ENCODE measurements at regions not wholly inside any gene's neighbourhood (a gene's known extent, or its start where the extent isn't known, plus 50 kb on each side); places are given as distances from the start of the nearest gene placed in this dataset.

DNA sequence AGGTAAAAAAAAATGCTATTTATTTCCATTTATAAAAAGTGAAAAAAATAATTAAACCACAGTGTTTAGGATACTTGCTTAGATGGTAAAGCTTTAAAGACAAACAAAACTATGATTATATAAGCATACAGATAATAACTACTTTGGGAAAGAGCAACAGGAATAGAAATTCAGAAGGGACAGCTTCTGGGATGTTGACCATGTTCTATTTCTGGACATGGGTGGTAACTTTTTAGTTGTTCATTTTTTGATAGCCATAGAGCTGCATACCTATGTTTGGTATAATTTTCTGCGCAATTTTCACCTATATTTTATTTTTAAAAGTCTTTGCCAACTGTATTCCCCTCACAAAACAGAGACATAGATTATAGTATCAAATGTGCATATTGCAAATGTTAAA lies 572.0 kb upstream of the NR2F2 start:
- H3K9ac ChIP-seq (ENCODE audit: insufficient read depth, low read length), result no peak overlapping the region
- H4K20me1 ChIP-seq (ENCODE audit: control insufficient read depth, extremely low read depth, insufficient read depth, low read length), result no peaks in the 10 kb centered on the region
- TF ChIP-seq EZH2 (IDR thresholded peaks at IDR 0.05; ENCODE audit: low read length, missing control alignments), result no peak
- TF ChIP-seq, protein P1, sequence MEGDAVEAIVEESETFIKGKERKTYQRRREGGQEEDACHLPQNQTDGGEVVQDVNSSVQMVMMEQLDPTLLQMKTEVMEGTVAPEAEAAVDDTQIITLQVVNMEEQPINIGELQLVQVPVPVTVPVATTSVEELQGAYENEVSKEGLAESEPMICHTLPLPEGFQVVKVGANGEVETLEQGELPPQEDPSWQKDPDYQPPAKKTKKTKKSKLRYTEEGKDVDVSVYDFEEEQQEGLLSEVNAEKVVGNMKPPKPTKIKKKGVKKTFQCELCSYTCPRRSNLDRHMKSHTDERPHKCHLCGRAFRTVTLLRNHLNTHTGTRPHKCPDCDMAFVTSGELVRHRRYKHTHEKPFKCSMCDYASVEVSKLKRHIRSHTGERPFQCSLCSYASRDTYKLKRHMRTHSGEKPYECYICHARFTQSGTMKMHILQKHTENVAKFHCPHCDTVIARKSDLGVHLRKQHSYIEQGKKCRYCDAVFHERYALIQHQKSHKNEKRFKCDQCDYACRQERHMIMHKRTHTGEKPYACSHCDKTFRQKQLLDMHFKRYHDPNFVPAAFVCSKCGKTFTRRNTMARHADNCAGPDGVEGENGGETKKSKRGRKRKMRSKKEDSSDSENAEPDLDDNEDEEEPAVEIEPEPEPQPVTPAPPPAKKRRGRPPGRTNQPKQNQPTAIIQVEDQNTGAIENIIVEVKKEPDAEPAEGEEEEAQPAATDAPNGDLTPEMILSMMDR (conservative IDR thresholded peaks at IDR 0.05 in 1 of 2, IDR thresholded peaks at IDR 0.05 in 1 of 2; ENCODE audit: low read depth in 1 of 2, low read length in 2 of 2), result no peak
- no peaks in the 10 kb centered on the region for H3K27me3 ChIP-seq (ENCODE audit: control insufficient read depth, insufficient read depth, low read length)
- no peak overlapping the region for H3K4me3 ChIP-seq (replicated peaks in 1 of 4; ENCODE audit: control extremely low read depth in 1 of 4, insufficient read depth in 1 of 4, low read depth in 3 of 4, low read length in 4 of 4)
- H3K79me2 ChIP-seq (ENCODE audit: control insufficient read depth, insufficient read depth, low read length), result no peaks in the 10 kb centered on the region
- H3K4me1 ChIP-seq (ENCODE audit: control insufficient read depth, extremely low read depth, insufficient read depth, low read length), result no peaks in the 10 kb centered on the region
- H2AFZ ChIP-seq (ENCODE audit: low read length), result no peak overlapping the region
- no peaks in the 10 kb centered on the region for H3K36me3 ChIP-seq (ENCODE audit: control insufficient read depth, insufficient read depth, low read length)
- H3K27ac ChIP-seq (ENCODE audit: insufficient read depth, low read length), result no peak overlapping the region
- H3K4me2 ChIP-seq (ENCODE audit: extremely low read depth, insufficient read depth, low read length), result no peak overlapping the region
- no peaks in the 10 kb centered on the region for H3K9me3 ChIP-seq (ENCODE audit: control insufficient read depth, insufficient read depth, low read depth, low read length)
- no peak for DNase-seq (ENCODE audit: low read depth in 2 of 2)

DNA sequence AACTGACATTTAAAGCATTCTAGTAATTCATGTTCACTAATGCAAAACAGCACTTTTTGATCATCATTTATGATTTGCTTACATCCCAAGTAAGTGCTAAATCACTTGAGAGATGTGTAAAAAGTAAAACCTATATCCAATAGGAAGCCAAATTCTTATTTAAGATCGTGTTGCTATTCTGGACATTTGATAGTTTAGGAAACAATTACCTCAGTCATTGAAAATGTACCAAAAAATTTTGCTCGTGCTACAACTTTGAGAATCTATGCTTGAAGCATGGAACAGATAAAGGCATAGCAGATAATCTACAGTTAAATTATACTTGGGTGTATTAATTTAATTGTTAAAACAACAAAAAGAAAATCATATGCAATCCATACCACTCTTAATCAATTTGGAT lies 571.6 kb upstream of the NR2F2 start:
- Histone ChIP-seq H3K4me2 (ENCODE audit: extremely low read depth, insufficient read depth, low read length) (no peak overlapping the region), H3K27me3 (ENCODE audit: control insufficient read depth, insufficient read depth, low read length) (no peaks in the 10 kb centered on the region), H3K4me1 (ENCODE audit: control insufficient read depth, extremely low read depth, insufficient read depth, low read length) (no peaks in the 10 kb centered on the region), H3K9ac (ENCODE audit: insufficient read depth, low read length) (no peak overlapping the region), H2AFZ (ENCODE audit: low read length) (no peak overlapping the region), H3K36me3 (ENCODE audit: control insufficient read depth, insufficient read depth, low read length) (no peaks in the 10 kb centered on the region), H3K79me2 (ENCODE audit: control insufficient read depth, insufficient read depth, low read length) (no peaks in the 10 kb centered on the region), H4K20me1 (ENCODE audit: control insufficient read depth, extremely low read depth, insufficient read depth, low read length) (no peaks in the 10 kb centered on the region), H3K9me3 (ENCODE audit: control insufficient read depth, insufficient read depth, low read depth, low read length) (no peaks in the 10 kb centered on the region), H3K27ac (ENCODE audit: insufficient read depth, low read length) (no peak overlapping the region), H3K4me3 (replicated peaks in 1 of 4; ENCODE audit: control extremely low read depth in 1 of 4, insufficient read depth in 1 of 4, low read depth in 3 of 4, low read length in 4 of 4) (no peak overlapping the region)
- TF ChIP-seq EZH2 (IDR thresholded peaks at IDR 0.05; ENCODE audit: low read length, missing control alignments), result no peak
- TF ChIP-seq, protein P1 (conservative IDR thresholded peaks at IDR 0.05 in 1 of 2, IDR thresholded peaks at IDR 0.05 in 1 of 2; ENCODE audit: low read depth in 1 of 2, low read length in 2 of 2), result no peak
- DNase-seq (ENCODE audit: low read depth in 2 of 2), result no peak

DNA sequence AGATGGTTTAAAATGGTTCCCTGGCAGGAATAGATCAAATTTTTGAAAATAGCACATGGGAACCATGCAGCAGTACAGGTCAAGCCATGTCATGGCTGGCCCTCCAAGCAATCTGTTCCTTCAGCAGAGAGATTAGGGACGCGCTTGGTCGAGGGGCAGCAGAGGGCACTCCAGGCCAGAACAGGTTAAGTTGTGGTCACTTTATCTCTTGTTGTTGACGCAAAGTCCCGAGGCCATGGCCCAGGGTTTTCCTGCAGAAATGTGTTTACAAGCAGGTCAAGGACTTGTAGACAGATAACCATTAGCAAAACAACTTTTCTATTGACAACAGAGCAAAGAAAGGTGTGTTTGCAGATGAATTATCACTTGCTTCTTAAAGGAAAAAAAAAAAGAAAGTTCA lies 570.0 kb upstream of the NR2F2 start:
- H3K4me3 ChIP-seq (replicated peaks in 1 of 4; ENCODE audit: control extremely low read depth in 1 of 4, insufficient read depth in 1 of 4, low read depth in 3 of 4, low read length in 4 of 4), result no peak overlapping the region
- no peaks in the 10 kb centered on the region for H3K79me2 ChIP-seq (ENCODE audit: control insufficient read depth, insufficient read depth, low read length)
- H3K36me3 ChIP-seq (ENCODE audit: control insufficient read depth, insufficient read depth, low read length), result no peaks in the 10 kb centered on the region
- peak in 1 of 2 donors; percentile 17 for DNase-seq (ENCODE audit: low read depth in 2 of 2)
- no peaks in the 10 kb centered on the region for H3K4me1 ChIP-seq (ENCODE audit: control insufficient read depth, extremely low read depth, insufficient read depth, low read length)
- H3K9me3 ChIP-seq (ENCODE audit: control insufficient read depth, insufficient read depth, low read depth, low read length), result no peaks in the 10 kb centered on the region
- H2AFZ ChIP-seq (ENCODE audit: low read length), result no peak overlapping the region
- no peaks in the 10 kb centered on the region for H4K20me1 ChIP-seq (ENCODE audit: control insufficient read depth, extremely low read depth, insufficient read depth, low read length)
- H3K4me2 ChIP-seq (ENCODE audit: extremely low read depth, insufficient read depth, low read length), result no peak overlapping the region
- TF ChIP-seq, protein P1 (conservative IDR thresholded peaks at IDR 0.05 in 1 of 2, IDR thresholded peaks at IDR 0.05 in 1 of 2; ENCODE audit: low read depth in 1 of 2, low read length in 2 of 2), result no peak
- no peak for TF ChIP-seq EZH2 (IDR thresholded peaks at IDR 0.05; ENCODE audit: low read length, missing control alignments)
- no peak overlapping the region for H3K9ac ChIP-seq (ENCODE audit: insufficient read depth, low read length)
- H3K27ac ChIP-seq (ENCODE audit: insufficient read depth, low read length), result no peak overlapping the region
- H3K27me3 ChIP-seq (ENCODE audit: control insufficient read depth, insufficient read depth, low read length), result no peaks in the 10 kb centered on the region

All from fibroblast of lung (primary cell).